Spinal cord (tissue), 9 donors: ENCODE measurements at regions not wholly inside any gene's neighbourhood (a gene's known extent, or its start where the extent isn't known, plus 50 kb on each side); places are given as distances from the start of the nearest gene placed in this dataset.
A peak's percentile ranks its signal among the peaks of the same experiment; 100 is the strongest.

ENCODE experiments used
- DNase-seq, 6 donors: peaks; one replicate each; pipeline versions ENCODE4 v3.0.0 to v3.0.0-alpha.2; 2013 to 2015; ENCODE audit warnings: low spot score in 6 of 6, low read depth in 4 of 6
- H3K27ac ChIP-seq: one replicate; pipeline ENCODE4 v1.5.1; 2013; ENCODE audit warnings: low read depth, low read length, control low read depth
- H3K27me3 ChIP-seq: one replicate; pipeline ENCODE4 v1.6.1; 2013; ENCODE audit warnings: low read length; ENCODE audit not compliant: control insufficient read depth, insufficient read depth
- H3K36me3 ChIP-seq: one replicate; pipeline ENCODE4 v1.6.1; 2013; ENCODE audit warnings: low read length; ENCODE audit not compliant: control insufficient read depth, insufficient read depth
- H3K4me1 ChIP-seq: one replicate; pipeline ENCODE4 v1.6.1; 2013; ENCODE audit warnings: low read length; ENCODE audit not compliant: control insufficient read depth, insufficient read depth
- H3K4me3 ChIP-seq: one replicate; pipeline ENCODE4 v1.5.1; 2013; ENCODE audit warnings: low read depth, low read length, control low read depth
- H3K9me3 ChIP-seq: one replicate; pipeline ENCODE4 v1.6.1; 2013; ENCODE audit warnings: low read length; ENCODE audit not compliant: control insufficient read depth, insufficient read depth
- WGBS: methylation state at CpG from one replicate; pipeline ENCODE4 v1.1.5; 2013; ENCODE audit warnings: missing lambda C conversion rate; ENCODE audit not compliant: insufficient coverage; 5-methylcytosine and 5-hydroxymethylcytosine counted together
- donor health status: healthy.

GRCh38 chr18:25724121-25724520, 366.3 kb downstream of the SS18 start:
- H3K27me3 ChIP-seq: no peaks in the 10 kb centered on the region
- H3K27ac ChIP-seq: no peak overlapping the region
- peaks cover 6% of the 10 kb centered on the region for H3K4me1 ChIP-seq
- H3K9me3 ChIP-seq: no peaks in the 10 kb centered on the region
- WGBS: 94% methylated on average over 2 of the region's 2 CpGs
- H3K36me3 ChIP-seq: no peaks in the 10 kb centered on the region
- no peak overlapping the region for H3K4me3 ChIP-seq
- no peak for DNase-seq

GRCh38 chr18:25713103-25713502, 361.1 kb upstream of the ZNF521 start:
- Histone ChIP-seq H3K27me3 (no peaks in the 10 kb centered on the region), H3K9me3 (no peaks in the 10 kb centered on the region), H3K27ac (no peak overlapping the region), H3K4me1 (no peaks in the 10 kb centered on the region), H3K4me3 (no peak overlapping the region), H3K36me3 (no peaks in the 10 kb centered on the region)
- 86% methylated on average over 2 of the region's 4 CpGs for WGBS
- DNase-seq: no peak

GRCh38 chr18:25710981-25711380, 359.0 kb upstream of the ZNF521 start:
- WGBS: no CpG with 5 or more reads among the region's 3 CpGs
- no peaks in the 10 kb centered on the region for H3K9me3 ChIP-seq

GRCh38 chr18:25705650-25706049, 353.7 kb upstream of the ZNF521 start:
- Histone ChIP-seq H3K4me1 (no peaks in the 10 kb centered on the region), H3K9me3 (no peaks in the 10 kb centered on the region), H3K36me3 (no peaks in the 10 kb centered on the region), H3K27me3 (no peaks in the 10 kb centered on the region), H3K27ac (no peak overlapping the region), H3K4me3 (no peak overlapping the region)
- WGBS: 100% methylated on average over 1 of the region's 2 CpGs
- no peak for DNase-seq

More at GRCh38 chr18:25710981-25711380, 359.0 kb upstream of the ZNF521 start:
- no peak for DNase-seq
- Histone ChIP-seq H3K36me3 (no peaks in the 10 kb centered on the region), H3K4me1 (no peaks in the 10 kb centered on the region), H3K27me3 (no peaks in the 10 kb centered on the region), H3K4me3 (no peak overlapping the region), H3K27ac (no peak overlapping the region)

- Histone ChIP-seq H3K27me3 (no peaks in the 10 kb centered on the region), H3K9me3 (no peaks in the 10 kb centered on the region), H3K4me3 (peak overlapping the region; percentile 1), H3K36me3 (no peaks in the 10 kb centered on the region), H3K27ac (no peak overlapping the region), H3K4me1 (no peaks in the 10 kb centered on the region)
- 23% methylated on average over 7 of the region's 10 CpGs for WGBS
- DNase-seq: peak in 2 of 6 donors; percentile 25 to 78
These were observed 352.5 kb upstream of the ZNF521 start for GRCh38 chr18:25704494-25704893.

- DNase-seq: peak in 2 of 6 donors; percentile 40 to 85
- Histone ChIP-seq H3K4me3 (peak overlapping the region; percentile 1), H3K9me3 (no peaks in the 10 kb centered on the region), H3K27me3 (no peaks in the 10 kb centered on the region), H3K27ac (no peak overlapping the region), H3K4me1 (no peaks in the 10 kb centered on the region), H3K36me3 (no peaks in the 10 kb centered on the region)
- WGBS: 22% methylated on average over 1 of the region's 6 CpGs
These were observed 352.1 kb upstream of the ZNF521 start for GRCh38 chr18:25704071-25704470.

- WGBS: 94% methylated on average over 2 of the region's 5 CpGs
- H3K4me3 ChIP-seq: no peak overlapping the region
- no peaks in the 10 kb centered on the region for H3K4me1 ChIP-seq
- H3K9me3 ChIP-seq: no peaks in the 10 kb centered on the region
- DNase-seq: no peak
- no peaks in the 10 kb centered on the region for H3K27me3 ChIP-seq
- H3K27ac ChIP-seq: no peak overlapping the region
- no peaks in the 10 kb centered on the region for H3K36me3 ChIP-seq
These were observed 349.9 kb upstream of the ZNF521 start for GRCh38 chr18:25701821-25702220.

- Histone ChIP-seq H3K4me1 (no peaks in the 10 kb centered on the region), H3K27me3 (no peaks in the 10 kb centered on the region), H3K9me3 (no peaks in the 10 kb centered on the region), H3K27ac (no peak overlapping the region), H3K4me3 (no peak overlapping the region), H3K36me3 (no peaks in the 10 kb centered on the region)
- no CpG with 5 or more reads among the region's 3 CpGs for WGBS
- DNase-seq: no peak
These were observed 335.1 kb upstream of the ZNF521 start for GRCh38 chr18:25686960-25687500.

- no peaks in the 10 kb centered on the region for H3K27me3 ChIP-seq
- no peak for DNase-seq
- no peak overlapping the region for H3K27ac ChIP-seq
- 79% methylated on average over 4 of the region's 4 CpGs for WGBS
- no peaks in the 10 kb centered on the region for H3K9me3 ChIP-seq
- no peak overlapping the region for H3K4me3 ChIP-seq
- H3K4me1 ChIP-seq: no peaks in the 10 kb centered on the region
- H3K36me3 ChIP-seq: no peaks in the 10 kb centered on the region
These were observed 333.1 kb upstream of the ZNF521 start for GRCh38 chr18:25685088-25685487.

GRCh38 chr18:25679491-25679890, 327.5 kb upstream of the ZNF521 start:
- Histone ChIP-seq H3K27ac (no peak overlapping the region), H3K27me3 (no peaks in the 10 kb centered on the region), H3K9me3 (no peaks in the 10 kb centered on the region), H3K36me3 (no peaks in the 10 kb centered on the region), H3K4me3 (no peak overlapping the region), H3K4me1 (no peaks in the 10 kb centered on the region)
- DNase-seq: peak in 2 of 6 donors; percentile 53 to 81
- WGBS: 47% methylated on average over 2 of the region's 2 CpGs
